ENCODE measurements at regions not wholly inside any gene's neighbourhood (a gene's known extent, or its start where the extent isn't known, plus 50 kb on each side); places are given as distances from the start of the nearest gene placed in this dataset.

DNA sequence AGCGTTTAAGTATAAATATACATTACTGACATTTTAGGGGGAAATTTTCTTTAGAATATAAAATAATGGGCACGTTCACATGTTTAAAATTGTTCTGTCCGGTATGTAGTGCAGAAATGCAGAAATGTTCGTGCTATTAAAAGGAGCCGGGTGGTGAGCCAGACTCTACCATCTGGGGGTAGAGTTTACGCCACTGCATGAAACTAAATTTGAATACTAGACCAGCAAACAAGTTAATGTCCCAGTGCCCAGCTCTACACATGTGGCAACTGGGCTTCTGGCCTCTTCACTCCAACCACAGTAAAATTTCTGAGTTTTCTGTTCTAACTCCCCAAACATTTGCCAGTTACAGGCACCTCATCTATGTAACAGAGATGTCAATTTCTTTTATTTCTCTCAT lies 1453.3 kb upstream of the TENM3 start (continued):
- TF ChIP-seq TCF7L2 (IDR thresholded peaks at IDR 0.05; ENCODE audit: borderline replicate concordance, extremely low read depth, insufficient read depth, insufficient read length) = no peak
- TF ChIP-seq ZNF274 (IDR thresholded peaks at IDR 0.05; ENCODE audit: low read depth, low read length) = no peak
- no peak for TF ChIP-seq SP1 (IDR thresholded peaks at IDR 0.05; ENCODE audit: low read depth)

DNA sequence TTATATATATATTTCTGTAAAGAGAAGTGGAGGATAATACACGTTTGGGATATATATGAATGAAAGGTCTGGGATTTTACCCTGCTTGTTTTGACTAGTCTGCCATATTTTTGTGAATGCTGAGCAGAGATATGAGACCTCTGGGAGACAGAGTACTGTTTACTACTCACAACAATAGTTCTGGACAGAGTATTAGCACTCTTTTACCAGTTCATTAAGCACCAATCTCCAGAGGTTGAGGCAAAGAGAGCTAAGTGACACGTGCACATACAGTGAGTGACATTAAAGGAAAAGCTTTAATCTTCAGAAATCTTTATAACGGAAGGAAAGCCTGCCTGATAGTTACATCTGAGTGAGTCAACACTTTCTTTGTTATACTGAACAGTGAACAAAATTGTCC lies 1452.7 kb upstream of the TENM3 start:
- RAD21 ChIA-PET (ENCODE audit: low non-redundant PET in 1 of 2, low total read pairs in 2 of 2, uncharacterized antibody in 2 of 2, unreplicated experiment in 2 of 2) = no interaction called here
- no peak overlapping the region for H3K4me2 ChIP-seq (ENCODE audit: low read length)
- no TSS peak for BruUV-seq (replicated peaks)
- H4K20me1 ChIP-seq (ENCODE audit: insufficient read depth) = no peaks in the 10 kb centered on the region
- no peak overlapping the region for H3K4me3 ChIP-seq (replicated peaks in 1 of 2; ENCODE audit: low read depth in 1 of 2, low read length in 2 of 2)
- no peaks in the 10 kb centered on the region for H3K4me1 ChIP-seq (ENCODE audit: control insufficient read depth in 1 of 2, insufficient read depth in 2 of 2, low read length in 2 of 2)
- CTCF ChIA-PET = no interaction called here
- H3K9ac ChIP-seq (ENCODE audit: low read length) = no peak overlapping the region
- H3K9me2 ChIP-seq (ENCODE audit: insufficient read depth) = no peaks in the 10 kb centered on the region
- no peaks in the 10 kb centered on the region for H3K9me3 ChIP-seq (ENCODE audit: control insufficient read depth in 1 of 2, insufficient read depth in 1 of 2, low read depth in 1 of 2, low read length in 2 of 2)
- H3K27me3 ChIP-seq (ENCODE audit: insufficient read depth, low read length) = no peaks in the 10 kb centered on the region
- intact Hi-C loops (cut with micrococcal nuclease) = no loop called here
- POLR2A ChIA-PET = no interaction called here
- no peak overlapping the region for H2AFZ ChIP-seq (ENCODE audit: low read depth, low read length, poor library complexity, severe bottlenecking)
- H3K79me2 ChIP-seq (ENCODE audit: insufficient read depth, low read length) = no peaks in the 10 kb centered on the region
- ATAC-seq = no peak
- no peaks in the 10 kb centered on the region for H3K36me3 ChIP-seq (ENCODE audit: control insufficient read depth in 1 of 2, insufficient read depth in 2 of 2, low read length in 2 of 2)
- DNase-seq (ENCODE audit: low read depth, low spot score) = no peak
- no peak for TF ChIP-seq POLR2A (IDR thresholded peaks at IDR 0.05; ENCODE audit: borderline replicate concordance, extremely low read depth, insufficient read depth, insufficient read length)
- TF ChIP-seq SP1 (IDR thresholded peaks at IDR 0.05; ENCODE audit: low read depth) = no peak
- no peak overlapping the region for H3K27ac ChIP-seq (ENCODE audit: low read depth, low read length)

DNA sequence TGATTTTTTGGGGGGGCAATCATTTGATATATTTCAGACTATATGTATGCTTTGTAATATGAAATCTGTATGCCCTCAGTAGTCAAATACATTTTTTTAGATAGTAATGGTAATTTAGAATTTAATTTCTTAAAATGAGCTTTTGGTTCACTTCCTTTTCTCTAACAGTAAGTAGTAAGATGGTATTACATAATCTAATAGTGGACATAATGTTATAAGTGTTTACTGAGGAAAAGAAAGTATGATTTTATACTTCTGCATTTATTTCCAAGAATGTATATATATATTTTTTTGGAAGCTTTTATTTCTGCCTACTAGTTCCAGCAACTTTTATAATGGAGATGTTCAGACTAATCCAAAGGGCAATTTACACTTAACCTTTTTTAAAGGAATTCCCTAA lies 1450.7 kb upstream of the TENM3 start:
- Histone ChIP-seq H3K36me3 (ENCODE audit: control insufficient read depth in 1 of 2, insufficient read depth in 2 of 2, low read length in 2 of 2) (no peaks in the 10 kb centered on the region), H2AFZ (ENCODE audit: low read depth, low read length, poor library complexity, severe bottlenecking) (no peak overlapping the region), H3K79me2 (ENCODE audit: insufficient read depth, low read length) (no peaks in the 10 kb centered on the region), H4K20me1 (ENCODE audit: insufficient read depth) (no peaks in the 10 kb centered on the region), H3K27me3 (ENCODE audit: insufficient read depth, low read length) (no peaks in the 10 kb centered on the region), H3K27ac (ENCODE audit: low read depth, low read length) (no peak overlapping the region), H3K9me3 (ENCODE audit: control insufficient read depth in 1 of 2, insufficient read depth in 1 of 2, low read depth in 1 of 2, low read length in 2 of 2) (no peaks in the 10 kb centered on the region), H3K4me3 (replicated peaks in 1 of 2; ENCODE audit: low read depth in 1 of 2, low read length in 2 of 2) (no peak overlapping the region), H3K4me2 (ENCODE audit: low read length) (no peak overlapping the region), H3K9me2 (ENCODE audit: insufficient read depth) (no peaks in the 10 kb centered on the region), H3K9ac (ENCODE audit: low read length) (no peak overlapping the region), H3K4me1 (ENCODE audit: control insufficient read depth in 1 of 2, insufficient read depth in 2 of 2, low read length in 2 of 2) (no peaks in the 10 kb centered on the region)
- no peak for ATAC-seq
- RAD21 ChIA-PET (ENCODE audit: low non-redundant PET in 1 of 2, low total read pairs in 2 of 2, uncharacterized antibody in 2 of 2, unreplicated experiment in 2 of 2) = no interaction called here
- CTCF ChIA-PET = no interaction called here
- DNase-seq (ENCODE audit: low read depth, low spot score) = no peak
- POLR2A ChIA-PET = no interaction called here
- no TSS peak for BruUV-seq (replicated peaks)
- intact Hi-C loops (cut with micrococcal nuclease) = no loop called here
- TF ChIP-seq EGR1 (IDR thresholded peaks at IDR 0.05; ENCODE audit: low read depth) (no peak), POLR2A (IDR thresholded peaks at IDR 0.05; ENCODE audit: borderline replicate concordance, extremely low read depth, insufficient read depth, insufficient read length) (no peak), SP1 (IDR thresholded peaks at IDR 0.05; ENCODE audit: low read depth) (no peak), EZH2phosphoT487 (IDR thresholded peaks at IDR 0.05; ENCODE audit: borderline replicate concordance) (no peak), CBX3 (IDR thresholded peaks at IDR 0.05; ENCODE audit: low read depth) (no peak), ZFX (IDR thresholded peaks at IDR 0.05) (no peak), RAD21 (IDR thresholded peaks at IDR 0.05; ENCODE audit: low read depth) (no peak), SRF (IDR thresholded peaks at IDR 0.05; ENCODE audit: low read depth) (no peak), ZNF274 (IDR thresholded peaks at IDR 0.05; ENCODE audit: low read depth, low read length) (no peak), ELF1 (IDR thresholded peaks at IDR 0.05; ENCODE audit: borderline replicate concordance, low read depth) (no peak)
- TF ChIP-seq, protein P1, sequence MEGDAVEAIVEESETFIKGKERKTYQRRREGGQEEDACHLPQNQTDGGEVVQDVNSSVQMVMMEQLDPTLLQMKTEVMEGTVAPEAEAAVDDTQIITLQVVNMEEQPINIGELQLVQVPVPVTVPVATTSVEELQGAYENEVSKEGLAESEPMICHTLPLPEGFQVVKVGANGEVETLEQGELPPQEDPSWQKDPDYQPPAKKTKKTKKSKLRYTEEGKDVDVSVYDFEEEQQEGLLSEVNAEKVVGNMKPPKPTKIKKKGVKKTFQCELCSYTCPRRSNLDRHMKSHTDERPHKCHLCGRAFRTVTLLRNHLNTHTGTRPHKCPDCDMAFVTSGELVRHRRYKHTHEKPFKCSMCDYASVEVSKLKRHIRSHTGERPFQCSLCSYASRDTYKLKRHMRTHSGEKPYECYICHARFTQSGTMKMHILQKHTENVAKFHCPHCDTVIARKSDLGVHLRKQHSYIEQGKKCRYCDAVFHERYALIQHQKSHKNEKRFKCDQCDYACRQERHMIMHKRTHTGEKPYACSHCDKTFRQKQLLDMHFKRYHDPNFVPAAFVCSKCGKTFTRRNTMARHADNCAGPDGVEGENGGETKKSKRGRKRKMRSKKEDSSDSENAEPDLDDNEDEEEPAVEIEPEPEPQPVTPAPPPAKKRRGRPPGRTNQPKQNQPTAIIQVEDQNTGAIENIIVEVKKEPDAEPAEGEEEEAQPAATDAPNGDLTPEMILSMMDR (IDR thresholded peaks at IDR 0.05 in 2 of 3, conservative IDR thresholded peaks at IDR 0.05 in 1 of 3; ENCODE audit: borderline replicate concordance in 1 of 3, insufficient read depth in 1 of 3, low read depth in 2 of 3, low read length in 2 of 3) = no peak
- TF ChIP-seq, protein P2, sequence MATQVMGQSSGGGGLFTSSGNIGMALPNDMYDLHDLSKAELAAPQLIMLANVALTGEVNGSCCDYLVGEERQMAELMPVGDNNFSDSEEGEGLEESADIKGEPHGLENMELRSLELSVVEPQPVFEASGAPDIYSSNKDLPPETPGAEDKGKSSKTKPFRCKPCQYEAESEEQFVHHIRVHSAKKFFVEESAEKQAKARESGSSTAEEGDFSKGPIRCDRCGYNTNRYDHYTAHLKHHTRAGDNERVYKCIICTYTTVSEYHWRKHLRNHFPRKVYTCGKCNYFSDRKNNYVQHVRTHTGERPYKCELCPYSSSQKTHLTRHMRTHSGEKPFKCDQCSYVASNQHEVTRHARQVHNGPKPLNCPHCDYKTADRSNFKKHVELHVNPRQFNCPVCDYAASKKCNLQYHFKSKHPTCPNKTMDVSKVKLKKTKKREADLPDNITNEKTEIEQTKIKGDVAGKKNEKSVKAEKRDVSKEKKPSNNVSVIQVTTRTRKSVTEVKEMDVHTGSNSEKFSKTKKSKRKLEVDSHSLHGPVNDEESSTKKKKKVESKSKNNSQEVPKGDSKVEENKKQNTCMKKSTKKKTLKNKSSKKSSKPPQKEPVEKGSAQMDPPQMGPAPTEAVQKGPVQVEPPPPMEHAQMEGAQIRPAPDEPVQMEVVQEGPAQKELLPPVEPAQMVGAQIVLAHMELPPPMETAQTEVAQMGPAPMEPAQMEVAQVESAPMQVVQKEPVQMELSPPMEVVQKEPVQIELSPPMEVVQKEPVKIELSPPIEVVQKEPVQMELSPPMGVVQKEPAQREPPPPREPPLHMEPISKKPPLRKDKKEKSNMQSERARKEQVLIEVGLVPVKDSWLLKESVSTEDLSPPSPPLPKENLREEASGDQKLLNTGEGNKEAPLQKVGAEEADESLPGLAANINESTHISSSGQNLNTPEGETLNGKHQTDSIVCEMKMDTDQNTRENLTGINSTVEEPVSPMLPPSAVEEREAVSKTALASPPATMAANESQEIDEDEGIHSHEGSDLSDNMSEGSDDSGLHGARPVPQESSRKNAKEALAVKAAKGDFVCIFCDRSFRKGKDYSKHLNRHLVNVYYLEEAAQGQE (IDR thresholded peaks at IDR 0.05; ENCODE audit: low read depth) = no peak
- TF ChIP-seq, protein P3, sequence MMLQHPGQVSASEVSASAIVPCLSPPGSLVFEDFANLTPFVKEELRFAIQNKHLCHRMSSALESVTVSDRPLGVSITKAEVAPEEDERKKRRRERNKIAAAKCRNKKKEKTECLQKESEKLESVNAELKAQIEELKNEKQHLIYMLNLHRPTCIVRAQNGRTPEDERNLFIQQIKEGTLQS (IDR thresholded peaks at IDR 0.05) = no peak

Measured in HCT116 (cell line).